ENCODE measurements at regions not wholly inside any gene's neighbourhood (a gene's known extent, or its start where the extent isn't known, plus 50 kb on each side); places are given as distances from the start of the nearest gene placed in this dataset.
"Not testable (repeated sequence)": the region's sequence is repeated elsewhere in the genome, so short reads cannot be mapped to it uniquely, and the experiment has no call there.

- DNase-seq (ENCODE audit: low read depth): no peak
- in situ Hi-C loops (cut with HindIII; ENCODE audit: low pct_unique_long_range_greater_than_20kb, low sequenced_read_pairs): no loop called here
Observed at GRCh38 chr2:9705196-9705595, 74.4 kb upstream of the YWHAQ start.

GRCh38 chr2:9707008-9707407, 76.2 kb upstream of the YWHAQ start:
- no peak for DNase-seq (ENCODE audit: low read depth)
- in situ Hi-C loops (cut with HindIII; ENCODE audit: low pct_unique_long_range_greater_than_20kb, low sequenced_read_pairs): no loop called here

GRCh38 chr2:9707611-9708160, 76.9 kb upstream of the YWHAQ start:
- in situ Hi-C loops (cut with HindIII; ENCODE audit: low pct_unique_long_range_greater_than_20kb, low sequenced_read_pairs): no loop called here
- no peak for DNase-seq (ENCODE audit: low read depth)

GRCh38 chr2:9708683-9709538, 78.1 kb upstream of the YWHAQ start:
- in situ Hi-C loops (cut with HindIII; ENCODE audit: low pct_unique_long_range_greater_than_20kb, low sequenced_read_pairs): no loop called here
- DNase-seq (ENCODE audit: low read depth): no peak

GRCh38 chr2:9709539-9710285, 78.9 kb upstream of the YWHAQ start:
- in situ Hi-C loops (cut with HindIII; ENCODE audit: low pct_unique_long_range_greater_than_20kb, low sequenced_read_pairs): no loop called here
- no peak for DNase-seq (ENCODE audit: low read depth)

- in situ Hi-C loops (cut with HindIII; ENCODE audit: low pct_unique_long_range_greater_than_20kb, low sequenced_read_pairs): no loop called here
- no peak for DNase-seq (ENCODE audit: low read depth)
Observed at GRCh38 chr2:9710311-9710710, 79.5 kb upstream of the YWHAQ start.

GRCh38 chr2:9712263-9712662, 81.5 kb upstream of the YWHAQ start:
- in situ Hi-C loops (cut with HindIII; ENCODE audit: low pct_unique_long_range_greater_than_20kb, low sequenced_read_pairs): no loop called here
- DNase-seq (ENCODE audit: low read depth): no peak

- in situ Hi-C loops (cut with HindIII; ENCODE audit: low pct_unique_long_range_greater_than_20kb, low sequenced_read_pairs): no loop called here
- no peak for DNase-seq (ENCODE audit: low read depth)
Observed at GRCh38 chr2:9714630-9715214, 83.9 kb upstream of the YWHAQ start.

GRCh38 chr2:9715238-9715637, 84.4 kb upstream of the YWHAQ start:
- in situ Hi-C loops (cut with HindIII; ENCODE audit: low pct_unique_long_range_greater_than_20kb, low sequenced_read_pairs): no loop called here
- DNase-seq (ENCODE audit: low read depth): no peak

- in situ Hi-C loops (cut with HindIII; ENCODE audit: low pct_unique_long_range_greater_than_20kb, low sequenced_read_pairs): no loop called here
- DNase-seq (ENCODE audit: low read depth): no peak
Observed at GRCh38 chr2:9717886-9718451, 87.2 kb upstream of the YWHAQ start.

- in situ Hi-C loops (cut with HindIII; ENCODE audit: low pct_unique_long_range_greater_than_20kb, low sequenced_read_pairs): no loop called here
- no peak for DNase-seq (ENCODE audit: low read depth)
Observed at GRCh38 chr2:9720352-9721093, 89.7 kb upstream of the YWHAQ start.

- in situ Hi-C loops (cut with HindIII; ENCODE audit: low pct_unique_long_range_greater_than_20kb, low sequenced_read_pairs): no loop called here
- no peak for DNase-seq (ENCODE audit: low read depth)
Observed at GRCh38 chr2:9721344-9721743, 90.5 kb upstream of the YWHAQ start.

GRCh38 chr2:9722451-9722850, 91.7 kb upstream of the YWHAQ start:
- in situ Hi-C loops (cut with HindIII; ENCODE audit: low pct_unique_long_range_greater_than_20kb, low sequenced_read_pairs): no loop called here
- no peak for DNase-seq (ENCODE audit: low read depth)

- in situ Hi-C loops (cut with HindIII; ENCODE audit: low pct_unique_long_range_greater_than_20kb, low sequenced_read_pairs): no loop called here
- DNase-seq (ENCODE audit: low read depth): no peak
Observed at GRCh38 chr2:9724565-9724964, 93.8 kb upstream of the YWHAQ start.

- in situ Hi-C loops (cut with HindIII; ENCODE audit: low pct_unique_long_range_greater_than_20kb, low sequenced_read_pairs): no loop called here
Observed at GRCh38 chr2:9725106-9725505, 94.3 kb upstream of the YWHAQ start.

GRCh38 chr2:9726016-9726415, 95.2 kb upstream of the YWHAQ start:
- DNase-seq (ENCODE audit: low read depth); in situ Hi-C loops (cut with HindIII; ENCODE audit: low pct_unique_long_range_greater_than_20kb, low sequenced_read_pairs): not testable (repeated sequence)

More at GRCh38 chr2:9725106-9725505, 94.3 kb upstream of the YWHAQ start:
- DNase-seq (ENCODE audit: low read depth): no peak

GRCh38 chr2:9730523-9730922, 99.7 kb upstream of the YWHAQ start:
- in situ Hi-C loops (cut with HindIII; ENCODE audit: low pct_unique_long_range_greater_than_20kb, low sequenced_read_pairs); DNase-seq (ENCODE audit: low read depth): not testable (repeated sequence)

GRCh38 chr2:9732824-9733223, 102.0 kb upstream of the YWHAQ start:
- in situ Hi-C loops (cut with HindIII; ENCODE audit: low pct_unique_long_range_greater_than_20kb, low sequenced_read_pairs): no loop called here

More at GRCh38 chr2:9732824-9733223, 102.0 kb upstream of the YWHAQ start:
- no peak for DNase-seq (ENCODE audit: low read depth)
